Liver (tissue), 8 donors: ENCODE measurements at regions not wholly inside any gene's neighbourhood (a gene's known extent, or its start where the extent isn't known, plus 50 kb on each side); places are given as distances from the start of the nearest gene placed in this dataset.

Experiments
- DNase-seq: peaks from one replicate; pipeline ENCODE4 v3.0.0-alpha.2; 2017; ENCODE audit warnings: low spot score
- H3K27ac ChIP-seq, 2 donors: one replicate each; pipeline ENCODE4 v1.7.0; 2013; ENCODE audit warnings: inconsistent platforms in 2 of 2, low read length in 2 of 2, control low read depth in 1 of 2, low read depth in 1 of 2, mild to moderate bottlenecking in 1 of 2
- H3K27me3 ChIP-seq, 4 donors: one replicate each; pipeline versions ENCODE4 v1.6.1 to v1.7.0; 2013; ENCODE audit warnings: low read length in 3 of 4, inconsistent platforms in 1 of 4, mild to moderate bottlenecking in 1 of 4, moderate library complexity in 1 of 4; ENCODE audit not compliant: control insufficient read depth in 4 of 4, insufficient read depth in 4 of 4
- H3K36me3 ChIP-seq, 4 donors: one replicate each; pipeline versions ENCODE4 v1.6.1 to v1.7.0; 2013; ENCODE audit warnings: low read length in 3 of 4, mild to moderate bottlenecking in 3 of 4, low read depth in 1 of 4, moderate library complexity in 1 of 4; ENCODE audit not compliant: control insufficient read depth in 4 of 4, insufficient read depth in 3 of 4
- H3K4me1 ChIP-seq, 4 donors: one replicate each; pipeline versions ENCODE4 v1.6.1 to v1.7.0; 2013; ENCODE audit warnings: low read length in 3 of 4, mild to moderate bottlenecking in 3 of 4, moderate library complexity in 1 of 4; ENCODE audit not compliant: control insufficient read depth in 4 of 4, insufficient read depth in 4 of 4
- H3K4me3 ChIP-seq, 3 donors: one replicate each; pipeline versions ENCODE4 v1.6.1 to v1.7.0; 2013; ENCODE audit warnings: low read length in 3 of 3, control low read depth in 1 of 3, low read depth in 1 of 3, mild to moderate bottlenecking in 1 of 3
- H3K9ac ChIP-seq, 2 donors: one replicate each; pipeline ENCODE4 v1.7.0; 2013; ENCODE audit warnings: low read length in 2 of 2, mild to moderate bottlenecking in 2 of 2, moderate library complexity in 2 of 2, control low read depth in 1 of 2, low read depth in 1 of 2
- H3K9me3 ChIP-seq, 4 donors: one replicate each; pipeline versions ENCODE4 v1.6.1 to v1.7.0; 2013; ENCODE audit warnings: low read length in 3 of 4; ENCODE audit not compliant: control insufficient read depth in 4 of 4
- ATF3 ChIP-seq: IDR thresholded peaks from 2 replicates; pipeline ENCODE4 v1.6.1; 2016; ENCODE audit warnings: antibody characterized with exemption
- CTCF ChIP-seq: fragments of 150-350 bp; IDR thresholded peaks from 2 replicates; pipeline ENCODE4 v1.5.1; 2017; ENCODE audit warnings: improper control_type of control experiment, low read depth, low read length; ENCODE audit not compliant: missing input control
- EGR1 ChIP-seq, 2 donors: IDR thresholded peaks; 2 replicates each; pipeline ENCODE4 v1.6.1; 2016 to 2018; ENCODE audit warnings: antibody characterized with exemption in 2 of 2, low read depth in 2 of 2
- FOXA1 ChIP-seq: IDR thresholded peaks from 2 replicates; pipeline ENCODE4 v1.6.1; 2016; ENCODE audit warnings: antibody characterized with exemption
- GABPA ChIP-seq, 2 donors: IDR thresholded peaks in 1 of 2; conservative IDR thresholded peaks in 1 of 2; 2 replicates each; pipeline ENCODE4 v1.6.1; 2016; ENCODE audit warnings: antibody characterized with exemption in 2 of 2, mild to moderate bottlenecking in 1 of 2, moderate library complexity in 1 of 2
- HNF4A ChIP-seq, 2 donors: conservative IDR thresholded peaks; 2 replicates each; pipeline ENCODE4 v1.6.1; 2016; ENCODE audit warnings: antibody characterized with exemption in 2 of 2, mild to moderate bottlenecking in 2 of 2
- MAX ChIP-seq: IDR thresholded peaks from 2 replicates; pipeline ENCODE4 v1.6.1; 2016; ENCODE audit warnings: antibody characterized with exemption
- NR2F2 ChIP-seq: IDR thresholded peaks from 2 replicates; pipeline ENCODE4 v1.6.1; 2016; ENCODE audit warnings: antibody characterized with exemption
- RAD21 ChIP-seq, 2 donors: IDR thresholded peaks; 2 replicates each; pipeline ENCODE4 v1.6.1; 2016; ENCODE audit warnings: antibody characterized with exemption in 2 of 2, mild to moderate bottlenecking in 2 of 2
- REST ChIP-seq: IDR thresholded peaks from 2 replicates; pipeline ENCODE4 v1.6.1; 2016; ENCODE audit warnings: antibody characterized with exemption, mild to moderate bottlenecking
- RXRA ChIP-seq, 2 donors: IDR thresholded peaks; 2 replicates each; pipeline ENCODE4 v1.6.1; 2017 to 2018; ENCODE audit warnings: antibody characterized with exemption in 2 of 2, mild to moderate bottlenecking in 1 of 2
- TAF1 ChIP-seq: conservative IDR thresholded peaks from 2 replicates; pipeline ENCODE4 v1.6.1; 2016; ENCODE audit warnings: antibody characterized with exemption, mild to moderate bottlenecking
- YY1 ChIP-seq: IDR thresholded peaks from 2 replicates; pipeline ENCODE4 v1.6.1; 2016; ENCODE audit warnings: antibody characterized with exemption, mild to moderate bottlenecking
- WGBS: extraction: QIAGEN DNeasy Blood & Tissue Kit; methylation state at CpG from one replicate; pipeline ENCODE4 v1.1.7; 2013; 5-methylcytosine and 5-hydroxymethylcytosine counted together
- donor health status: healthy.
- donor health status: healthy.
- donor health status: healthy.
- donor health status: healthy.
- donor health status: healthy.

- H3K4me1 ChIP-seq = peaks cover 1 to 15% (median 8%) of the 10 kb centered on the region in 4 donors
- no peak overlapping the region for H3K4me3 ChIP-seq
- DNase-seq = no peak
- 84% methylated on average over 27 of the region's 27 CpGs for WGBS
- H3K9ac ChIP-seq = no peak overlapping the region
- TF ChIP-seq TAF1 (no peak), RAD21 (IDR thresholded peaks at IDR 0.05) (no peak)
- H3K36me3 ChIP-seq = no peaks in the 10 kb centered on the region
- H3K9me3 ChIP-seq = no peaks in the 10 kb centered on the region
- H3K27ac ChIP-seq = no peak overlapping the region
- no peaks in the 10 kb centered on the region for H3K27me3 ChIP-seq
Measured at GRCh38 chr14:101229666-101230065, 326.1 kb upstream of the RTL1 start.

- H3K9ac ChIP-seq = no peak overlapping the region
- H3K4me3 ChIP-seq = no peak overlapping the region
- no peaks in the 10 kb centered on the region for H3K36me3 ChIP-seq
- peaks cover 1 to 15% (median 8%) of the 10 kb centered on the region in 4 donors for H3K4me1 ChIP-seq
- 94% methylated on average over 15 of the region's 15 CpGs for WGBS
- DNase-seq = peak; percentile 23
- no peak overlapping the region for H3K27ac ChIP-seq
- no peaks in the 10 kb centered on the region for H3K27me3 ChIP-seq
- no peak for TF ChIP-seq HNF4A (conservative IDR thresholded peaks at IDR 0.05)
- TF ChIP-seq NR2F2 = no peak
- TF ChIP-seq CTCF = no peak
- TF ChIP-seq RXRA (IDR thresholded peaks at IDR 0.05) = no peak
- no peak for TF ChIP-seq REST
- no peak for TF ChIP-seq ATF3
- no peak for TF ChIP-seq RAD21 (IDR thresholded peaks at IDR 0.05)
- no peak for TF ChIP-seq GABPA (IDR thresholded peaks at IDR 0.05 in 1 of 2, conservative IDR thresholded peaks at IDR 0.05 in 1 of 2)
- no peak for TF ChIP-seq FOXA1
- no peak for TF ChIP-seq EGR1 (IDR thresholded peaks at IDR 0.05; ENCODE audit: low read depth in 2 of 2)
- no peak for TF ChIP-seq MAX
- TF ChIP-seq YY1 = no peak
- H3K9me3 ChIP-seq = no peaks in the 10 kb centered on the region
Measured at GRCh38 chr14:101230161-101230850, 326.8 kb upstream of the RTL1 start.
